ENCODE measurements at regions not wholly inside any gene's neighbourhood (a gene's known extent, or its start where the extent isn't known, plus 50 kb on each side); places are given as distances from the start of the nearest gene placed in this dataset.

GRCh38 chr4:57661517-57662090 is 551.4 kb upstream of the IGFBP7 start:
- ATAC-seq (no peak), DNase-seq (no peak)
- TF ChIP-seq CTCF (IDR thresholded peaks at IDR 0.05), result no peak
- H3K4me1 ChIP-seq (ENCODE audit: low read depth), result no peaks in the 10 kb centered on the region
- H3K4me3 ChIP-seq, result no peak overlapping the region
- no peaks in the 10 kb centered on the region for H3K36me3 ChIP-seq (ENCODE audit: low read depth)
- intact Hi-C loops (cut with DNase I, micrococcal nuclease), result no loop called here
- no peaks in the 10 kb centered on the region for H3K9me3 ChIP-seq

- intact Hi-C loops (cut with DNase I, micrococcal nuclease), result no loop called here
- Histone ChIP-seq H3K4me3 (no peak overlapping the region), H3K36me3 (ENCODE audit: low read depth) (no peaks in the 10 kb centered on the region), H3K9me3 (no peaks in the 10 kb centered on the region), H3K4me1 (ENCODE audit: low read depth) (no peaks in the 10 kb centered on the region)
- no peak for TF ChIP-seq CTCF (IDR thresholded peaks at IDR 0.05)
- DNase-seq, result no peak
- no peak for ATAC-seq
Measured at GRCh38 chr4:57658673-57659072, 548.5 kb upstream of the IGFBP7 start.

GRCh38 chr4:57658188-57658587 is 548.0 kb upstream of the IGFBP7 start:
- H3K4me1 ChIP-seq (ENCODE audit: low read depth), result no peaks in the 10 kb centered on the region
- H3K36me3 ChIP-seq (ENCODE audit: low read depth), result no peaks in the 10 kb centered on the region
- TF ChIP-seq CTCF (IDR thresholded peaks at IDR 0.05), result no peak
- no peak for DNase-seq
- no peak overlapping the region for H3K4me3 ChIP-seq
- intact Hi-C loops (cut with DNase I, micrococcal nuclease), result no loop called here
- no peak for ATAC-seq
- H3K9me3 ChIP-seq, result no peaks in the 10 kb centered on the region

GRCh38 chr4:57655342-57655741 is 545.2 kb upstream of the IGFBP7 start:
- intact Hi-C loops (cut with DNase I, micrococcal nuclease), result no loop called here
- ATAC-seq (no peak), DNase-seq (no peak)
- no peaks in the 10 kb centered on the region for H3K4me1 ChIP-seq (ENCODE audit: low read depth)
- H3K36me3 ChIP-seq (ENCODE audit: low read depth), result no peaks in the 10 kb centered on the region
- TF ChIP-seq CTCF (IDR thresholded peaks at IDR 0.05), result no peak
- no peak overlapping the region for H3K4me3 ChIP-seq
- H3K9me3 ChIP-seq, result no peaks in the 10 kb centered on the region

GRCh38 chr4:57652779-57653178 is 542.6 kb upstream of the IGFBP7 start:
- no peaks in the 10 kb centered on the region for H3K36me3 ChIP-seq (ENCODE audit: low read depth)
- ATAC-seq (no peak), DNase-seq (no peak)
- no peak overlapping the region for H3K4me3 ChIP-seq
- intact Hi-C loops (cut with DNase I, micrococcal nuclease), result no loop called here
- no peaks in the 10 kb centered on the region for H3K4me1 ChIP-seq (ENCODE audit: low read depth)
- no peak for TF ChIP-seq CTCF (IDR thresholded peaks at IDR 0.05)
- no peaks in the 10 kb centered on the region for H3K9me3 ChIP-seq

Data from mucosa of descending colon (tissue), 3 donors.